Mesodermal cell (in vitro differentiated cells): ENCODE measurements at regions not wholly inside any gene's neighbourhood (a gene's known extent, or its start where the extent isn't known, plus 50 kb on each side); places are given as distances from the start of the nearest gene placed in this dataset.
"Not testable (repeated sequence)": the region's sequence is repeated elsewhere in the genome, so short reads cannot be mapped to it uniquely, and the experiment has no call there.

Source experiments
- H3K27ac ChIP-seq: 2 replicates; pipeline ENCODE4 v1.7.0; 2013; ENCODE audit warnings: mild to moderate bottlenecking, low read depth, low read length, moderate library complexity; ENCODE audit not compliant: severe bottlenecking
- H3K36me3 ChIP-seq: 2 replicates; pipeline ENCODE4 v1.7.1; 2013; ENCODE audit warnings: mild to moderate bottlenecking, low read length, moderate library complexity; ENCODE audit not compliant: control insufficient read depth, insufficient read depth
- H3K4me1 ChIP-seq: one replicate; pipeline ENCODE4 v1.7.1; 2013; ENCODE audit warnings: mild to moderate bottlenecking, low read length; ENCODE audit not compliant: insufficient read depth, control insufficient read depth, poor library complexity, severe bottlenecking
- H3K4me3 ChIP-seq: 2 replicates; pipeline ENCODE4 v1.7.0; 2013; ENCODE audit warnings: low read length, control low read depth, mild to moderate bottlenecking; ENCODE audit not compliant: insufficient read depth, poor library complexity, severe bottlenecking; ENCODE audit errors: extremely low read depth
- H3K9me3 ChIP-seq: 2 replicates; pipeline ENCODE4 v1.7.1; 2013; ENCODE audit warnings: mild to moderate bottlenecking, low read length, moderate library complexity; ENCODE audit not compliant: control insufficient read depth
- WGBS, 2 experiments: methylation state at CpG; one replicate each; pipeline ENCODE4 v1.1.5; 2013; ENCODE audit warnings: missing lambda C conversion rate in 2 of 2; ENCODE audit not compliant: insufficient coverage in 2 of 2; 5-methylcytosine and 5-hydroxymethylcytosine counted together

GRCh38 chr7:51373607-51374006 is 57.0 kb upstream of the COBL start:
- H3K9me3 ChIP-seq, H3K36me3 ChIP-seq, H3K27ac ChIP-seq, H3K4me1 ChIP-seq, H3K4me3 ChIP-seq: not testable (repeated sequence)
- WGBS, 2 experiments: 100% methylated on average over 1 of the region's 2 CpGs; no CpG with 5 or more reads in 1 of the 2 experiments

GRCh38 chr7:51369746-51370145 is 53.1 kb upstream of the COBL start:
- no peak overlapping the region for H3K4me3 ChIP-seq
- H3K4me1 ChIP-seq: no peaks in the 10 kb centered on the region
- no peak overlapping the region for H3K27ac ChIP-seq
- H3K36me3 ChIP-seq: no peaks in the 10 kb centered on the region
- 6 to 16% methylated on average over 2 of the region's 3 CpGs for WGBS, 2 experiments
- H3K9me3 ChIP-seq: no peaks in the 10 kb centered on the region

- WGBS, 2 experiments: 82 to 92% methylated on average over 2 of the region's 3 CpGs
These were observed 52.6 kb upstream of the COBL start for GRCh38 chr7:51369228-51369627.

GRCh38 chr7:51368334-51368733 is 51.7 kb upstream of the COBL start:
- Histone ChIP-seq H3K4me1 (no peaks in the 10 kb centered on the region), H3K36me3 (no peaks in the 10 kb centered on the region), H3K9me3 (no peaks in the 10 kb centered on the region), H3K27ac (no peak overlapping the region), H3K4me3 (no peak overlapping the region)
- WGBS, 2 experiments: 80 to 100% methylated on average over 1 of the region's 1 CpG

More at GRCh38 chr7:51369228-51369627, 52.6 kb upstream of the COBL start:
- not testable (repeated sequence) for H3K27ac ChIP-seq, H3K9me3 ChIP-seq, H3K36me3 ChIP-seq, H3K4me1 ChIP-seq, H3K4me3 ChIP-seq

- WGBS, 2 experiments: 94 to 100% methylated on average over 2 of the region's 3 CpGs
- Histone ChIP-seq H3K4me1 (no peaks in the 10 kb centered on the region), H3K27ac (no peak overlapping the region)
These were observed 51.0 kb upstream of the COBL start for GRCh38 chr7:51367614-51367968.

GRCh38 chr7:51366930-51367613 is 50.5 kb upstream of the COBL start:
- Histone ChIP-seq H3K9me3 (no peaks in the 10 kb centered on the region), H3K4me1 (no peaks in the 10 kb centered on the region), H3K36me3 (no peaks in the 10 kb centered on the region), H3K4me3 (no peak overlapping the region), H3K27ac (no peak overlapping the region)
- 10 to 18% methylated on average over 2 to 5 of the region's 6 CpGs for WGBS, 2 experiments

More at GRCh38 chr7:51367614-51367968, 51.0 kb upstream of the COBL start:
- no peaks in the 10 kb centered on the region for H3K36me3 ChIP-seq
- no peak overlapping the region for H3K4me3 ChIP-seq
- no peaks in the 10 kb centered on the region for H3K9me3 ChIP-seq
